HG03066 (cell line): ENCODE measurements at regions not wholly inside any gene's neighbourhood (a gene's known extent, or its start where the extent isn't known, plus 50 kb on each side); places are given as distances from the start of the nearest gene placed in this dataset.
A peak's percentile ranks its signal among the peaks of the same experiment; 100 is the strongest.
"Not testable (repeated sequence)": the region's sequence is repeated elsewhere in the genome, so short reads cannot be mapped to it uniquely, and the experiment has no call there.

ENCODE experiments used
- ATAC-seq: cut with Tn5 transposase; IDR thresholded peaks from one replicate; pipeline ENCODE4 v1.9.1; 2021; ENCODE audit warnings: low read depth; ENCODE audit not compliant: unreplicated experiment

DNA sequence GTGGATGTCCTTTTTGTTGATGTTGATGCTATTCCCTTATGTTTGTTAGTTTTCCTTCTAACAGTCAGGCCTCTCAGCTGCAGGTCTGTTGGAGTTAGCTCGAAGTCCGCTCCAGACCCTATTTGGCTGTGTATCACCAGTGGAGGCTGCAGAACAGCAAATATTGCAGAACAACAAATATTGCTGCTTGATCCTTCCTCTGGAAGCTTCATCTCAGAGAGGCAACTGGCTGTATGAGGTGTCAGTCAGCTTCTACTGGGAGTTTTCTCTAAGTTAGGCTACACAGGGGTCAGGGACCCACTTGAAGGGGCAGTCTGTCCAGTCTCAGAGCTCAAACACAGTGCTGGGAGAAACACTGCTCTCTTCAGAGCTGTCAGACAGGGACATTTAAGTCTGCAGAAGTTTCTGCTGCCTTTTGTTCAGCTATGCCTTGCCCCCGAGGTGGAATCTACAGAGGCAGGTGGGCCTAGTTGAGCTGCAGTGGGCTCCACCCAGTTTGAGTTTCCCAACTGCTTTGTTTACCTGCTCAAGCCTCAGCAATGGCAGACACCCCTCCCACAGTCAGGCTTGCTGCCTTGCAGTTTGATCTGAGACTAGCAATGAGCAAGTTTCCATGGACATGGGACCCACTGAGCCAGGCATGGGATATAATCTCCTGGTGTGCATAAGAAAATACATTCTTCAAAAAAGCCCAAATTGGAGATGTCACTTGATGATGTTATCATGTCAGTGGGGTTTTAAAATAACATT lies 99.5 kb downstream of the KDM5D start:
- no peak for ATAC-seq

GRCh38 chrY:19637651-19638347 lies 106.7 kb downstream of the KDM5D start:
- peak; percentile 65 for ATAC-seq

- ATAC-seq: no peak
Observed at GRCh38 chrY:19628926-19629325, 115.6 kb downstream of the KDM5D start.

GRCh38 chrY:19622392-19622791 lies 122.1 kb downstream of the KDM5D start:
- ATAC-seq: no peak

- no peak for ATAC-seq
Observed at GRCh38 chrY:19621756-19622155, 122.8 kb downstream of the KDM5D start.

DNA sequence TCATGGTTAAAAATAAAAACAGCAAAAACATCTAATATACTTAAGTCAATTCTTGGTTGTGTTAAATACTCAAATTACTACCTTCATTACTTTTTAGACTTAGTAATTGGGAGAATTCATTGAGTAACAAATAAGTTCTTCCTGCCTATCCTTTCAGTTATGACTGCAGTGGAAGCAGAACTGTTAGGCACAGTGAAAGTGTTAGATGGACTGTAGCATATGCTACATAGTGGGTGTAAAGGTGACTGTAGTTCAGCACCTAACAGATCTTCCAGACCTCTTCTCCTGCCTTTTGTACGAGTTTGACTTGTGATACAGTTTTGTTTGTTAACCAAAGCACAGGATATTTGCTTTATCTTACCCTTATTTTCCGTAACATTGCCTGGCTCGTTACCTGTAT lies 143.4 kb downstream of the KDM5D start:
- no peak for ATAC-seq

DNA sequence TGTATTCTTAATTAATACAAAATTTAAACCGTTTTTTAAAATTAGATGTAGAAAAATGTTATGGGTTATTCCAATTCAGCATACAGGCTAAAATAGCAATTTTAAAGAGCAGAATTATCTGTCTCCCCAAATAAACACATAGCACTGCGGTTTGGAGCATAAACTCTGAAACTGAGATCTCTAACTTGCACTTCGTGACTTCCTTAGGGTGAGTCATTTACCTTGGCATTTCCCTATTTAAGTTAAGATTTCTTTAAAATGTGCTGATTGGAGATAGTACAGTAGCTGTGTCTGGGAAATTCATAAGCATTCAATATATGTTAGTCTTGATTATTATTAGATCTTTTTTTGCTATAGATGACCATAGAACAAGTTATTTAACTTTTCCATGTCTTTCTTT lies 143.8 kb downstream of the KDM5D start:
- ATAC-seq: no peak

- ATAC-seq: no peak
Observed at GRCh38 chrY:19590235-19590634, 154.3 kb downstream of the KDM5D start.

GRCh38 chrY:19589664-19590063 lies 154.9 kb downstream of the KDM5D start:
- ATAC-seq: no peak

- no peak for ATAC-seq
Observed at GRCh38 chrY:19587311-19587710, 157.2 kb downstream of the KDM5D start.

DNA sequence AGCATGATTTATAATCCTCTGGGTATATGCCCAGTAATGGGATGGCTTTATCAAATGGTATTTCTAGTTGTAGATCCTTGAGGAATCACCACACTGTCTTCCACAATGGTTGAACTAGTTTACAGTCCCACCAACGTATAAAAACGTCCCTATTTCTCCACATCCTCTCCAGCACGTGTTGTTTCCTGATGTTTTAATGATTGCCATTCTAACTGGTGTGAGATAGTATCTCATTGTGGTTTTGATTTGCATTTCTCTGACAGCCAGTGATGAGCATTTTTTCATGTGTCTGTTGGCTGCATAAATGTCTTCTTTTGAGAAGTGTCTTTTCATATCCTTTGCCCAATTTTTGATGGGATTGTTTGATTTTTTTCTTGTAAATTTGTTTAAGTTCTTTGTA lies 163.5 kb downstream of the KDM5D start:
- ATAC-seq: not testable (repeated sequence)

GRCh38 chrY:19578281-19578874 lies 166.1 kb downstream of the KDM5D start:
- no peak for ATAC-seq

DNA sequence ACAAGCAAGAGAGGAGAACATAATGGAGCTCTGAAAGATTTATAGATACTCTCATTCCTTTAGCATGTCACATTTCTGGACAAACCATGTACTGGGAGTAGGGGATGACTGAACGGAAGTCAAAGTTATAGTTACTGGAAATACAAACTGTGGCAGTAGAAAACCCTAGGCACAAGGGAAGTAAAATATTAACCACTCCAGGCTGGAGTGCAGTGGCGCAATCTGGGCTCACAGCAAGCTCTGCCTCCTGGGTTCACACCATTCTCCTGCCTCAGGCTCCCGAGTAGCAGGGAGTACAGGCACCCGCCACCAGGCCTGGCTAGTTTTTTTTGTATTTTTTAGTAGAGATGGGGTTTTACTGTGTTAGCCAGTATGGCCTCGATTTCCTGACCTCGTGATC lies 167.3 kb downstream of the KDM5D start:
- ATAC-seq: no peak

- no peak for ATAC-seq
Observed at GRCh38 chrY:19574939-19575338, 169.6 kb downstream of the KDM5D start.

DNA sequence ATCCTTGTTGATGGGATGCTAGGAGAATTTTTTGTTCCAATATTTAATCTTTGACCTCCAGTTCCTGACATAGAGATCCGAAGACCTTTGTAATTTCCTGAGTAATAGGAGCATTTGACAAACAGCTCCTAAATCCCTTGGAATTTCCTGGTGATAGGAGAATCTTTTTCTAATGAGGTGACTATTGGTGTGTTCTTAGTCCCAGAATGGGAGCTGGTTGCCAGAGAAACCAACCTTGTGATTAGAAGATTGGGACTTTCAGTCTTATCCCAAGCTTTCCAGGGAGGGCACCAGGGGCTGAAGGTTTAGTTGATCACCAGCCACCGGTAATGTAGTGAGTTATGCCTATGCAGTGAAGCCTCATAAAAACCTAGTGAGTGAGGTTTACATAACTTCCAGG lies 170.9 kb downstream of the KDM5D start:
- ATAC-seq: no peak

DNA sequence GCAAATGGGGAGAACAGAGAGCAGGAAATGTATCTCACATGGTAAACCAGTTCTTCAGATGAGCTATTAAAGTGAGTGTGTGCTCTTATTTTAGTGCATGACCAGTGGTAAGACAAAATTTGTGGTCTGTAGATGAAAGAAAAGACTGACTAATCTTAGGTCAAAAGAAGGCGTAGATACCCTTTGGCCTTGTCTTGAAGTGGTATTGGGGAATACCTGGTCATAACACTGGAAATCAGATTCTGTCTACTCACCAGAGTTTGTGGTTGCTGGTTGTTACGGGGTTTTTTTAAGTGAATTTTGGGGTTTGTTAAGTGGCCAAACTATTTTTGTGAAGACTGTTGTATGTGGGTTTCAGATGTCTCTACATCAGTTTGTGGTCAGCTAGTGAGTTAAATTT lies 173.5 kb downstream of the KDM5D start:
- ATAC-seq: peak; percentile 42

GRCh38 chrY:19567943-19568342 lies 176.6 kb downstream of the KDM5D start:
- ATAC-seq: no peak

DNA sequence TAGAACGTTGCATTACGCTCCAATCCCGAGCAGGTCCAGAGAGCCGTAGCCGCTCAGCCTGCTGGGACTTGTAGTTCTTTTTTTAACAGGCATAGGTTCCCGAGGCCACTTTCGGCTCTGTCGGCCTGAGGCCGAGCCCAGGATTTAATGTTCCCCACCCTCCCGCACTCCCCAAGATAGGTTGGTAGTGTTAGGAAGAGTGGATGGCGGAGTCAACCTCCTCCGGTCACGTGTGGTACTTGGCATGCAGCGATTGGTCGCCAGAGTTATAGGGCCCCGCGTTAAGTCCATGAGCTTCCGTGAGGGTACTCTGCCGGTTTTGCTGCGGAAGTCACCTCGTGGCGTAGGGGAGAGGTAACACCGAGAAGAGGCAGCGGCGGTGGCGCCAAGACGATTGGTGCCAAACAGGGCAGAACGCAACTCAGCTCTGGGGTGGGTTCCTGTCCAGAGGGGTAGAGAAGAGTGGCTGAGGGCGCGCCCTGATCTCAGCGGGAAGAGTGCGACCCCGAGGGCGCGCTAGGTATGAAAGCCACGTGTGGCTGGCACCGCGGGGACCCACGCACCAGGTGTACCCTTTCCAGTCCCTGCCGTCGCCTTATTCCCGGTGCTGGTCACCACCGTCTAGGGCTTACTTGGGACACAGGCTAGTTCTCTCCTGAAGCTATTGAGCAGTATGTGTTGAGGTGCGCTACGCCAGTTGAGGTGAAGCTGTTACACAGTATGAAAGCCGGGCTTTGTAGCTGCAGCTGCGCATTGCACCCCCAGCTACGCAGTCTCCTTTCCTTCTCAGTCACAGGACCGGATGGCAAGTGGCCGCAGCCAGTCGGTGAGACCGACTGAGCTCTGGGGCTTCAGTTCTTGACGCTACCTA lies 177.2 kb downstream of the KDM5D start:
- ATAC-seq: peak; percentile 59

DNA sequence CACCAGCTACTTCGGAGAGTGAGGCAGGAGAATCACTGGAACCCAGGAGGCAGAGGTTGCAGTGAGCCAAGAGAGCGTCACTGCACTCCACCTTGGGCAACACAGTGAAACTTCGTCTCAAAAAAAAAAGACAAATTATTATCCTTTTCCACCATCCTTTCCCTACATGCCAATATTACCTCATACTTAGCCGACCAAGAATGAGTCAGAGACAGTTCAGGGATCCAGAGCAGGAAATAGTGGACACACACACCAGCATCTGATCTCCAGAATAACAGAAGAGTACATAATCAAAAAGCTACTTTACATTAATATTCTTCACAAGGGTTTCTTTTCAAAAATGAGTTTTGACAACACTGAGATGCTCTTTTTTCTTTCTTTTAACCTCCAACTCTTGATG lies 185.4 kb downstream of the KDM5D start:
- no peak for ATAC-seq

GRCh38 chrY:19549671-19550466 lies 194.7 kb downstream of the KDM5D start:
- ATAC-seq: no peak
